ENCODE measurements at regions not wholly inside any gene's neighbourhood (a gene's known extent, or its start where the extent isn't known, plus 50 kb on each side); places are given as distances from the start of the nearest gene placed in this dataset.
A peak's percentile ranks its signal among the peaks of the same experiment; 100 is the strongest.

- H3K9me3 Mint-ChIP-seq = peaks cover 15% of the 10 kb centered on the region
- H3K4me3 Mint-ChIP-seq = peak overlapping the region; percentile 5
- no peak for TF ChIP-seq CTCF (IDR thresholded peaks at IDR 0.05; ENCODE audit: unreplicated experiment)
- H3K4me1 Mint-ChIP-seq = peaks cover 63% of the 10 kb centered on the region
- no peaks in the 10 kb centered on the region for H3K27me3 Mint-ChIP-seq (ENCODE audit: low read depth)
- H3K36me3 Mint-ChIP-seq = peaks cover 12% of the 10 kb centered on the region
- DNase-seq (ENCODE audit: low spot score in 2 of 2, unreplicated experiment in 2 of 2) = no peak
- H3K27ac Mint-ChIP-seq = peak overlapping the region; percentile 97
Measured at GRCh38 chr11:95566211-95566610, 223.4 kb downstream of the FAM76B start.

GRCh38 chr11:95565724-95566141 lies 223.8 kb downstream of the FAM76B start:
- peaks cover 15% of the 10 kb centered on the region for H3K9me3 Mint-ChIP-seq
- H3K4me1 Mint-ChIP-seq = peaks cover 66% of the 10 kb centered on the region
- H3K36me3 Mint-ChIP-seq = peaks cover 12% of the 10 kb centered on the region
- no peak for TF ChIP-seq CTCF (IDR thresholded peaks at IDR 0.05; ENCODE audit: unreplicated experiment)
- H3K27ac Mint-ChIP-seq = peak overlapping the region; percentile 97
- no peak overlapping the region for H3K4me3 Mint-ChIP-seq
- no peaks in the 10 kb centered on the region for H3K27me3 Mint-ChIP-seq (ENCODE audit: low read depth)
- DNase-seq (ENCODE audit: low spot score in 2 of 2, unreplicated experiment in 2 of 2) = no peak

GRCh38 chr11:95563859-95564258 lies 225.7 kb downstream of the FAM76B start:
- H3K9me3 Mint-ChIP-seq = peaks cover 7% of the 10 kb centered on the region
- no peak for TF ChIP-seq CTCF (IDR thresholded peaks at IDR 0.05; ENCODE audit: unreplicated experiment)

DNA sequence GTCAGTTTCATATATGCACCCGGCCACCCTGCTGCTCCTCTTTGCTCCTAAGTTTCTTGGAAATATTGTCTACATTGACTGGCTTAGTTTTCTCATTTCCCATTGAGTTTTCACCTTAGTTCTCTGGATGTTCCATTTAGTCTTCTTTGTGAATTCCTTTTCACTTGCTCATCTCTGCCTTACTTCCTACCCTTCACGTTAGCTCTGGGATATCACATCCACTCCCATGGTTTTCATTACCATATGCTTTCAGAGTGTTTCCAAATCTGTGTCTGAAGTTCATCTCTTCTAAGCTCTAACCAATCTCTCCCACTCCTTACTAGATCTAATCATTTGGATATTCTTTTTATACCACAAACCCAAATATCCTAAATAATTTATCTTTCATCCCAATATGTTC lies 226.4 kb downstream of the FAM76B start:
- peaks cover 87% of the 10 kb centered on the region for H3K4me1 Mint-ChIP-seq
- no peak for DNase-seq (ENCODE audit: low spot score in 2 of 2, unreplicated experiment in 2 of 2)
- no peak for TF ChIP-seq CTCF (IDR thresholded peaks at IDR 0.05; ENCODE audit: unreplicated experiment)
- H3K27ac Mint-ChIP-seq = peak overlapping the region; percentile 6
- H3K4me3 Mint-ChIP-seq = no peak overlapping the region
- no peaks in the 10 kb centered on the region for H3K27me3 Mint-ChIP-seq (ENCODE audit: low read depth)
- H3K9me3 Mint-ChIP-seq = peaks cover 4% of the 10 kb centered on the region
- H3K36me3 Mint-ChIP-seq = peaks cover under 1% of the 10 kb centered on the region

More at GRCh38 chr11:95563859-95564258, 225.7 kb downstream of the FAM76B start:
- Mint-ChIP-seq H3K4me3 (no peak overlapping the region), H3K27me3 (ENCODE audit: low read depth) (no peaks in the 10 kb centered on the region), H3K27ac (no peak overlapping the region), H3K4me1 (peaks cover 82% of the 10 kb centered on the region), H3K36me3 (peaks cover 5% of the 10 kb centered on the region)
- no peak for DNase-seq (ENCODE audit: low spot score in 2 of 2, unreplicated experiment in 2 of 2)

DNA sequence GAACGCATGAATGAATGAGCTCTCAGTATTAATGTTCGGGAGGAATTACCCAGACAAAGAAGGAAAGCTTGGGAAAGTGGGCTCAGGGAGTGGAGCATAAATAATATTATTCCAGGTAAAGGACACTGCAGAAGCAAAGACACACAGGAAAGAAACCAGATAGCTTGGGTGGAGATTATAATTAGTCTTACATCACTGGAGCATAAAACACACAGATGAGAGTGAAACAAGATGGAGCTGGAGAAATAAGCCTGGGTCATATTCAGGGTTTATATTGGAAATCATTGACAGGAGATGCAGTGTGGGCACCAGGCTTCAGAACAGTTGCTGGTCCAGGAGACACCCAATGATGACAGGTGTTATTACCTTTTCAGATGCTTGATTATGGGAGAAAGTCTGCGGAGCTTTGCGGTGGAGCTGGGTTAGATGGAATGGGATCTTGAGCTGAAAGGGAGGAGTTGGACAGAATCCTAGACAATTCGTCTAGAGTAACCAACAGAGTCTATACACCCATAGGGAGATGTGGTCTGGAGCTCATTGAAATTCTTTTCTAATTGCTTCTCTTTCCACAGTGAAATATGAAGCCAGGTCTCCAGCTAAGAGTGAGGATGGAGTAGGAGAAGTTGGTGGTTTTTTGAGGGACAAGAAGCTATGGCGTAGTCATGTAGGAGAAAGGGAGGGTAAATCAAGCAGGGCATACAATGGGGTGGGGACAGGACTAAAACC lies 227.2 kb downstream of the FAM76B start:
- H3K4me1 Mint-ChIP-seq = peaks cover 86% of the 10 kb centered on the region
- no peaks in the 10 kb centered on the region for H3K27me3 Mint-ChIP-seq (ENCODE audit: low read depth)
- peak overlapping the region; percentile 64 for H3K27ac Mint-ChIP-seq
- H3K36me3 Mint-ChIP-seq = no peaks in the 10 kb centered on the region
- no peak for DNase-seq (ENCODE audit: low spot score in 2 of 2, unreplicated experiment in 2 of 2)
- no peaks in the 10 kb centered on the region for H3K9me3 Mint-ChIP-seq
- H3K4me3 Mint-ChIP-seq = no peak overlapping the region
- TF ChIP-seq CTCF (IDR thresholded peaks at IDR 0.05; ENCODE audit: unreplicated experiment) = no peak
